Liver (tissue), 8 donors: ENCODE measurements at regions not wholly inside any gene's neighbourhood (a gene's known extent, or its start where the extent isn't known, plus 50 kb on each side); places are given as distances from the start of the nearest gene placed in this dataset.
"Not testable (repeated sequence)": the region's sequence is repeated elsewhere in the genome, so short reads cannot be mapped to it uniquely, and the experiment has no call there.

Experiments used
- DNase-seq: peaks from one replicate; pipeline ENCODE4 v3.0.0-alpha.2; 2017; ENCODE audit warnings: low spot score
- H3K27ac ChIP-seq, 2 donors: one replicate each; pipeline ENCODE4 v1.7.0; 2013; ENCODE audit warnings: inconsistent platforms in 2 of 2, low read length in 2 of 2, control low read depth in 1 of 2, low read depth in 1 of 2, mild to moderate bottlenecking in 1 of 2
- H3K27me3 ChIP-seq, 4 donors: one replicate each; pipeline versions ENCODE4 v1.6.1 to v1.7.0; 2013; ENCODE audit warnings: low read length in 3 of 4, inconsistent platforms in 1 of 4, mild to moderate bottlenecking in 1 of 4, moderate library complexity in 1 of 4; ENCODE audit not compliant: control insufficient read depth in 4 of 4, insufficient read depth in 4 of 4
- H3K36me3 ChIP-seq, 4 donors: one replicate each; pipeline versions ENCODE4 v1.6.1 to v1.7.0; 2013; ENCODE audit warnings: low read length in 3 of 4, mild to moderate bottlenecking in 3 of 4, low read depth in 1 of 4, moderate library complexity in 1 of 4; ENCODE audit not compliant: control insufficient read depth in 4 of 4, insufficient read depth in 3 of 4
- H3K4me1 ChIP-seq, 4 donors: one replicate each; pipeline versions ENCODE4 v1.6.1 to v1.7.0; 2013; ENCODE audit warnings: low read length in 3 of 4, mild to moderate bottlenecking in 3 of 4, moderate library complexity in 1 of 4; ENCODE audit not compliant: control insufficient read depth in 4 of 4, insufficient read depth in 4 of 4
- H3K4me3 ChIP-seq, 3 donors: one replicate each; pipeline versions ENCODE4 v1.6.1 to v1.7.0; 2013; ENCODE audit warnings: low read length in 3 of 3, control low read depth in 1 of 3, low read depth in 1 of 3, mild to moderate bottlenecking in 1 of 3
- H3K9ac ChIP-seq, 2 donors: one replicate each; pipeline ENCODE4 v1.7.0; 2013; ENCODE audit warnings: low read length in 2 of 2, mild to moderate bottlenecking in 2 of 2, moderate library complexity in 2 of 2, control low read depth in 1 of 2, low read depth in 1 of 2
- H3K9me3 ChIP-seq, 4 donors: one replicate each; pipeline versions ENCODE4 v1.6.1 to v1.7.0; 2013; ENCODE audit warnings: low read length in 3 of 4; ENCODE audit not compliant: control insufficient read depth in 4 of 4
- ATF3 ChIP-seq: IDR thresholded peaks from 2 replicates; pipeline ENCODE4 v1.6.1; 2016; ENCODE audit warnings: antibody characterized with exemption
- CTCF ChIP-seq: fragments of 150-350 bp; IDR thresholded peaks from 2 replicates; pipeline ENCODE4 v1.5.1; 2017; ENCODE audit warnings: improper control_type of control experiment, low read depth, low read length; ENCODE audit not compliant: missing input control
- EGR1 ChIP-seq, 2 donors: IDR thresholded peaks; 2 replicates each; pipeline ENCODE4 v1.6.1; 2016 to 2018; ENCODE audit warnings: antibody characterized with exemption in 2 of 2, low read depth in 2 of 2
- FOXA1 ChIP-seq: IDR thresholded peaks from 2 replicates; pipeline ENCODE4 v1.6.1; 2016; ENCODE audit warnings: antibody characterized with exemption
- FOXA2 ChIP-seq: IDR thresholded peaks from 2 replicates; pipeline ENCODE4 v1.6.1; 2016; ENCODE audit warnings: antibody characterized with exemption
- GABPA ChIP-seq, 2 donors: IDR thresholded peaks in 1 of 2; conservative IDR thresholded peaks in 1 of 2; 2 replicates each; pipeline ENCODE4 v1.6.1; 2016; ENCODE audit warnings: antibody characterized with exemption in 2 of 2, mild to moderate bottlenecking in 1 of 2, moderate library complexity in 1 of 2
- JUND ChIP-seq, 2 donors: IDR thresholded peaks; 2 replicates each; pipeline ENCODE4 v1.6.1; 2016; ENCODE audit warnings: antibody characterized with exemption in 2 of 2
- RAD21 ChIP-seq, 2 donors: IDR thresholded peaks; 2 replicates each; pipeline ENCODE4 v1.6.1; 2016; ENCODE audit warnings: antibody characterized with exemption in 2 of 2, mild to moderate bottlenecking in 2 of 2
- RXRA ChIP-seq, 2 donors: IDR thresholded peaks; 2 replicates each; pipeline ENCODE4 v1.6.1; 2017 to 2018; ENCODE audit warnings: antibody characterized with exemption in 2 of 2, mild to moderate bottlenecking in 1 of 2
- SP1 ChIP-seq: IDR thresholded peaks from 2 replicates; pipeline ENCODE4 v1.6.1; 2018; ENCODE audit warnings: antibody characterized with exemption, mild to moderate bottlenecking
- ZBTB33 ChIP-seq: IDR thresholded peaks from 2 replicates; pipeline ENCODE4 v1.6.1; 2016; ENCODE audit warnings: antibody characterized with exemption
- WGBS: extraction: QIAGEN DNeasy Blood & Tissue Kit; methylation state at CpG from one replicate; pipeline ENCODE4 v1.1.7; 2013; 5-methylcytosine and 5-hydroxymethylcytosine counted together
- donor health status: healthy.
- donor health status: healthy.
- donor health status: healthy.
- donor health status: healthy.
- donor health status: healthy.

GRCh38 chrX:113373421-113373820 is 532.8 kb upstream of the AMOT start:
- 81% methylated on average over 3 of the region's 3 CpGs for WGBS
- not testable (repeated sequence) for H3K4me1 ChIP-seq, H3K27ac ChIP-seq, H3K4me3 ChIP-seq, H3K36me3 ChIP-seq, H3K27me3 ChIP-seq, H3K9me3 ChIP-seq, H3K9ac ChIP-seq, DNase-seq

GRCh38 chrX:113370006-113370405 is 529.4 kb upstream of the AMOT start:
- no peak overlapping the region for H3K4me3 ChIP-seq
- TF ChIP-seq ATF3 (no peak), EGR1 (IDR thresholded peaks at IDR 0.05; ENCODE audit: low read depth in 2 of 2) (no peak), CTCF (no peak), FOXA2 (no peak), JUND (IDR thresholded peaks at IDR 0.05) (no peak), SP1 (no peak), FOXA1 (no peak)
- no peak overlapping the region for H3K27ac ChIP-seq
- no peaks in the 10 kb centered on the region for H3K36me3 ChIP-seq
- no peak for DNase-seq
- no peaks in the 10 kb centered on the region for H3K9me3 ChIP-seq
- 71% methylated on average over 7 of the region's 7 CpGs for WGBS
- H3K9ac ChIP-seq, result no peak overlapping the region
- H3K4me1 ChIP-seq, result no peaks in the 10 kb centered on the region
- H3K27me3 ChIP-seq, result no peaks in the 10 kb centered on the region

GRCh38 chrX:113369056-113369455 is 528.4 kb upstream of the AMOT start:
- Histone ChIP-seq H3K9ac (no peak overlapping the region), H3K4me3 (no peak overlapping the region), H3K27me3 (no peaks in the 10 kb centered on the region), H3K36me3 (no peaks in the 10 kb centered on the region), H3K27ac (no peak overlapping the region), H3K4me1 (no peaks in the 10 kb centered on the region), H3K9me3 (no peaks in the 10 kb centered on the region)
- no peak for DNase-seq
- WGBS, result 62% methylated on average over 3 of the region's 3 CpGs
- TF ChIP-seq RXRA (IDR thresholded peaks at IDR 0.05), result no peak
- TF ChIP-seq JUND (IDR thresholded peaks at IDR 0.05), result no peak
- no peak for TF ChIP-seq RAD21 (IDR thresholded peaks at IDR 0.05)
- no peak for TF ChIP-seq FOXA1
- no peak for TF ChIP-seq GABPA (IDR thresholded peaks at IDR 0.05 in 1 of 2, conservative IDR thresholded peaks at IDR 0.05 in 1 of 2)
- TF ChIP-seq FOXA2, result no peak
- no peak for TF ChIP-seq ZBTB33
